ENCODE measurements at regions not wholly inside any gene's neighbourhood (a gene's known extent, or its start where the extent isn't known, plus 50 kb on each side); places are given as distances from the start of the nearest gene placed in this dataset.

DNA sequence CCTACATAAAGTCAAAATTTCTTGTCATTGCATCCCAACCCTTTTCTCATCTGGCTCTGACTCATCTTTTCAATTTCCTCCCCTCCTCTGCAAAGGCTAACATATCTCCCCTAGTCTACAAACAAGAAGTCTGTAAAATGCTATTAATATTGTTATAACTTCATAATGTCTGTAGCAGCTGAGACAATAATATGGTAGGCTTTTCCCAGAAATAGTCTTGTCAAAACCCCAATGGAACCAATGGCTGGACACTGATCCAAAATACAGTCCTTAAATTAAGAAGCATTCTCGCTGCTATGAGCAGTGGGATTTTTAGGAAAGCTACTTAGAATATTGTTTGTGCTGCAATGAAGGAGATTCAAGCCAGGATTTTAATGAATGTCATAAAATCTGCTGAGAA lies 131.4 kb downstream of the KLHL28 start:
- TF ChIP-seq, protein P1, sequence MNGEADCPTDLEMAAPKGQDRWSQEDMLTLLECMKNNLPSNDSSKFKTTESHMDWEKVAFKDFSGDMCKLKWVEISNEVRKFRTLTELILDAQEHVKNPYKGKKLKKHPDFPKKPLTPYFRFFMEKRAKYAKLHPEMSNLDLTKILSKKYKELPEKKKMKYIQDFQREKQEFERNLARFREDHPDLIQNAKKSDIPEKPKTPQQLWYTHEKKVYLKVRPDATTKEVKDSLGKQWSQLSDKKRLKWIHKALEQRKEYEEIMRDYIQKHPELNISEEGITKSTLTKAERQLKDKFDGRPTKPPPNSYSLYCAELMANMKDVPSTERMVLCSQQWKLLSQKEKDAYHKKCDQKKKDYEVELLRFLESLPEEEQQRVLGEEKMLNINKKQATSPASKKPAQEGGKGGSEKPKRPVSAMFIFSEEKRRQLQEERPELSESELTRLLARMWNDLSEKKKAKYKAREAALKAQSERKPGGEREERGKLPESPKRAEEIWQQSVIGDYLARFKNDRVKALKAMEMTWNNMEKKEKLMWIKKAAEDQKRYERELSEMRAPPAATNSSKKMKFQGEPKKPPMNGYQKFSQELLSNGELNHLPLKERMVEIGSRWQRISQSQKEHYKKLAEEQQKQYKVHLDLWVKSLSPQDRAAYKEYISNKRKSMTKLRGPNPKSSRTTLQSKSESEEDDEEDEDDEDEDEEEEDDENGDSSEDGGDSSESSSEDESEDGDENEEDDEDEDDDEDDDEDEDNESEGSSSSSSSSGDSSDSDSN (IDR thresholded peaks at IDR 0.05; ENCODE audit: borderline replicate concordance in 1 of 2, low read depth in 2 of 2, low read length in 2 of 2), result no peak
- TF ChIP-seq GTF2F1 (IDR thresholded peaks at IDR 0.05; ENCODE audit: low read depth, low read length), result no peak

Data from K562 (cell line).